Body of pancreas (tissue), 4 donors: ENCODE measurements at regions not wholly inside any gene's neighbourhood (a gene's known extent, or its start where the extent isn't known, plus 50 kb on each side); places are given as distances from the start of the nearest gene placed in this dataset.
"Not testable (repeated sequence)": the region's sequence is repeated elsewhere in the genome, so short reads cannot be mapped to it uniquely, and the experiment has no call there.

Experiments
- ATAC-seq: fragments of 150-250 bp; one replicate; pipeline ENCODE4 v1.9.1; 2016
- DNase-seq, 4 donors: peaks; one replicate each; pipeline ENCODE4 v3.0.0-alpha.2; 2019
- H3K27ac ChIP-seq, 4 donors: fragments of 200-600 bp; sonication (generic); 1 replicate in 3 of 4; 2 replicates in 1 of 4; pipeline versions ENCODE4 v1.5.1 to v1.6.1; 2016 to 2019; ENCODE audit warnings: mild to moderate bottlenecking in 1 of 4, mixed read lengths in 1 of 4, moderate library complexity in 1 of 4
- H3K27me3 ChIP-seq, 2 donors: fragments of 200-600 bp; sonication (generic); one replicate each; pipeline ENCODE4 v1.6.0; 2016; ENCODE audit warnings: mild to moderate bottlenecking in 1 of 2
- H3K36me3 ChIP-seq, 2 donors: fragments of 200-600 bp; sonication (generic); replicated peaks in 1 of 2; 2 replicates each; pipeline ENCODE4 v1.5.1; 2016; ENCODE audit warnings: low read depth in 2 of 2; ENCODE audit not compliant: insufficient read depth in 1 of 2
- H3K4me1 ChIP-seq: fragments of 200-600 bp; sonication (generic); one replicate; pipeline ENCODE4 v1.6.0; 2016
- H3K4me3 ChIP-seq, 2 donors: fragments of 200-600 bp; sonication (generic); 1 replicate in 1 of 2; 2 replicates in 1 of 2; pipeline ENCODE4 v1.5.1; 2016 to 2019
- H3K9me3 ChIP-seq, 3 donors: fragments of 200-600 bp; sonication (generic); 1 replicate in 2 of 3; 2 replicates in 1 of 3; pipeline ENCODE4 v1.5.1; 2016
- CTCF ChIP-seq, 7 experiments: fragments of 450-650 bp in 4 of 7; fragments of 200-600 bp in 3 of 7; sonication (generic) in 3 of 7; IDR thresholded peaks; one replicate each; pipeline ENCODE4 v1.5.1; 2016 to 2019; ENCODE audit warnings: antibody characterized with exemption in 7 of 7
- POLR2A ChIP-seq, 3 donors: fragments of 450-650 bp; IDR thresholded peaks; one replicate each; pipeline ENCODE4 v1.6.1; 2016; ENCODE audit warnings: antibody characterized with exemption in 3 of 3, mild to moderate bottlenecking in 2 of 3
- WGBS, 2 donors: methylation state at CpG; one replicate each; pipeline ENCODE4 v1.1.5; 2017; 5-methylcytosine and 5-hydroxymethylcytosine counted together
- intact Hi-C: fragments of 100-400 bp; cut with DNase I; formaldehyde crosslinking; loops from one replicate; pipeline ENCODE4 v1.15.1; 2023

GRCh38 chr15:39255760-39256159, 325.1 kb upstream of the THBS1 start:
- Histone ChIP-seq H3K4me3 (no peak overlapping the region), H3K36me3 (no peaks in the 10 kb centered on the region), H3K27ac (peak overlapping the region; percentile 67 to 92 (median 76)), H3K4me1 (peaks cover 26% of the 10 kb centered on the region), H3K27me3 (no peaks in the 10 kb centered on the region), H3K9me3 (no peaks in the 10 kb centered on the region)
- intact Hi-C loops: no loop called here
- TF ChIP-seq POLR2A (IDR thresholded peaks at IDR 0.05) (peak in 2 of 3 donors; percentile 33 to 42), CTCF (IDR thresholded peaks at IDR 0.05) (peak in 1 of 7 experiments; percentile 19)
- 41 to 53% methylated on average over 7 of the region's 7 CpGs for WGBS, 2 donors
- DNase-seq (peak; percentile 88 to 95 (median 94)), ATAC-seq (peak; percentile 97)

- TF ChIP-seq CTCF (IDR thresholded peaks at IDR 0.05) (no peak), POLR2A (IDR thresholded peaks at IDR 0.05) (no peak)
Measured at GRCh38 chr15:39260391-39260790, 320.5 kb upstream of the THBS1 start.

GRCh38 chr15:39260791-39261190, 320.1 kb upstream of the THBS1 start:
- Histone ChIP-seq H3K4me1 (peaks cover 18% of the 10 kb centered on the region), H3K27ac (no peak overlapping the region), H3K36me3 (no peaks in the 10 kb centered on the region), H3K27me3 (no peaks in the 10 kb centered on the region), H3K9me3 (no peaks in the 10 kb centered on the region), H3K4me3 (no peak overlapping the region)
- no peak for TF ChIP-seq POLR2A (IDR thresholded peaks at IDR 0.05)
- TF ChIP-seq CTCF (IDR thresholded peaks at IDR 0.05): no peak
- intact Hi-C loops: no loop called here
- ATAC-seq (no peak), DNase-seq (no peak)

More at GRCh38 chr15:39260391-39260790, 320.5 kb upstream of the THBS1 start:
- Histone ChIP-seq H3K4me3 (no peak overlapping the region), H3K9me3 (no peaks in the 10 kb centered on the region), H3K4me1 (peaks cover 21% of the 10 kb centered on the region), H3K36me3 (no peaks in the 10 kb centered on the region), H3K27ac (no peak overlapping the region), H3K27me3 (no peaks in the 10 kb centered on the region)
- 93 to 94% methylated on average over 1 of the region's 1 CpG for WGBS, 2 donors
- ATAC-seq: no peak
- no peak for DNase-seq
- intact Hi-C loops: no loop called here

GRCh38 chr15:39261397-39262183, 319.3 kb upstream of the THBS1 start:
- H3K36me3 ChIP-seq, H3K27me3 ChIP-seq, ATAC-seq, H3K4me3 ChIP-seq, H3K27ac ChIP-seq, H3K9me3 ChIP-seq, DNase-seq, intact Hi-C loops: not testable (repeated sequence)
- H3K4me1 ChIP-seq: peaks cover 16% of the 10 kb centered on the region
- 49 to 63% methylated on average over 4 of the region's 4 CpGs for WGBS, 2 donors

GRCh38 chr15:39262995-39263772, 317.7 kb upstream of the THBS1 start:
- H3K36me3 ChIP-seq, ATAC-seq, H3K27ac ChIP-seq, DNase-seq, H3K4me3 ChIP-seq, intact Hi-C loops, H3K27me3 ChIP-seq, H3K9me3 ChIP-seq: not testable (repeated sequence)
- WGBS, 2 donors: 76 to 93% methylated on average over 6 of the region's 6 CpGs
- peaks cover 24% of the 10 kb centered on the region for H3K4me1 ChIP-seq
